Epidermal melanocyte (primary cell): ENCODE measurements at regions not wholly inside any gene's neighbourhood (a gene's known extent, or its start where the extent isn't known, plus 50 kb on each side); places are given as distances from the start of the nearest gene placed in this dataset.

Source experiments
- DNase-seq: peaks from one replicate; pipeline ENCODE4 v3.0.0; 2011; ENCODE audit warnings: low spot score; ENCODE audit not compliant: insufficient read length

DNA sequence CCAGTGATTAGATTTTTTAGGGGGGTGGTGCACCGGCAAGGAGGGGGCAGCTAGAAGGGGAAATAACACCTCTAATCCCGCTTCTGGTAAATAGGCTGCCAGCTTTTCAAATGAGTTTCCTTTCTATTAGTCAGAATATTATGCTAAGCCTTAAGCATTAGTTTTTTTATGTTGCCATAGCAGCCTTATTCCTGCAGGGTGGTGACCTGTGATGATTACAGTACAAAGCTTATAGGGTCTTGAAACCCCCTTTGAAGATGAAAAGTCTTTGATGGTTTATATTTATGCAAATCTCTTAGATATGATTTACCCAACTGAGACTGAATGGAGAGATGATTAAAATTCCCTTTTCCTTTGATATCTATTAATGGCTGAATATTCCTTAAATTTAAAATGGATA lies 109.8 kb downstream of the ZIC5 start:
- no peak for DNase-seq

DNA sequence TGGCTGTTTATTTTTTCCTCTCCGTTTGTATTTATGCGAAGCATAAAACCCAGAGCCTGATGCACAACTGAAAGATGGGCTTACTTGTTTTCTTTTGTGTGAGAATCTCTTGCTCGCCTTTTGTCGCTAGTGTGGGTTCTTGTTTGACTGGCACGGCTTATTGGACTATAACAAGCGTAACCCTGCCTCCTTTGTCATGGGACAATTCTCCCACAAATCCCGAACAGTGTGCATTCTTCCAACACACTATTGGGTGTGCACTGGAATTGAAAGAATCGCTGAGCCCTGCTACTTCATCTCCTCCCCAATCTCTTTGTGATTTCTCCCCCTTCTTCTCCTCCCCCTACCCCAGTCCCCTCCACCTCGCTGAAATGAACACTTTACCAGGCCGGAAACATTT lies 110.8 kb downstream of the ZIC5 start:
- no peak for DNase-seq

DNA sequence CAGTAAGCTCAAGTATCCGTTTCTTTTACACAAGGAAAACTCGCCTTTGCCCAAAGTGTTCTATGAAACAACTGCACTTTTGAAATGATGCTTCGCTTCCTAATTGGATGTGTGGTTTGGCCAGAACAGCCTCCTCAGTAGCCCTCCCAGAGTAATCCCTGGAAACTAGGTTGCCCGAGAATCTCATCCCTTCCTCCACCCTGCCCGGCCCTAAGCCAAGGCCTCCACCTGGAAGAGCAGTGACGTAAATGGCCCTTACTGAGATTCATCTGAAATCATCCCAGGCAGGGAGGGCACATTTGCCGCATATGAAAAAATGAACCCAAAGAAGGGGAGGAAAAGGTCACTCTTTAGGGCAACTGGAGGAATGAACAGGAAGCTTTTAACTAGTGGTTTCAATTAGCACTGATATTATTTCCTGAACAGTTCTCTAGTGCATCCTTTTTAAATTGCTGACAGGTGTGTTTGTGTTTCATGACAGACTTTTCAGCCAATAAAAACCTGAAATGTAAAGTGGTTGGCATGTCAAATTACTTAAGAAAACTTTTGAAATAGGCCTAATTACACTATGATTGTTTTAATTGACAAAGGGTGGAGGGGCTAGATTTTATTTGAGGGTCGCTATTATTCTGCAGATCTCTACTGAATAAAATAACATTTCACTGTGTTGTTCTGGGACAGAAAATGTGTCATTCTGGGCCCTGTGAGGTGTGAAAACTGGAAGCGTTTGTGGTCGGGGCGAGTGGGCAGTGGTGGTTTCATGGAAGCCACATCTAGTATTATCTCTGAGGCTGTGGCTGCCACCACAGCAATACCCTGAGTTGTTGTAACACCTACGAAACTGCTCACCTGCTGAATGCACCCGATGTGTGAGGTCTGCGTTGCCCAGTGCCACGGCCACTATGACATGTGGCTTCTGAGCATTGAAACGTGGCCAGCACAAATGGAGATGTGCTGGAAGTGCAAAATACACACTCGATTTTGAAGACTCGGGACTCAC lies 112.1 kb downstream of the ZIC5 start:
- DNase-seq: no peak

DNA sequence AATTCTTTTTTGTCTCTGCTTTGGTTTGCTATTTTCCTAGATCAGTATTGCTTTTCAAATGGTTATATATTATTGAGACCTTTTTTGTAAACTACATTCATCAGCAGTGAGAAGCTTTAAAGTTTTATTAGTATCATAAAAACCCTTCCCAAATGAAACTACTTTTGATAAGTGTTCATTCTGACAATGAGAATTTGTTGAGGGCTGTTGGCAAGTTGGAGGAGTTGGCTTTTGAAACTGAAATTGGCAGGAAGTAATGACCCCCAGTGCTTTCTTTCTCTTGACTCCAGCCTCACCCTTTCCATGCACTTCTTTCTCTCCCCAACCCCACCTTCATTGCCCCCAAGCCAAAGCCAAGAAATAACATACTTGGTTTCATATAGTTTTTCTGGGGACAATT lies 113.8 kb downstream of the ZIC5 start:
- DNase-seq: no peak

DNA sequence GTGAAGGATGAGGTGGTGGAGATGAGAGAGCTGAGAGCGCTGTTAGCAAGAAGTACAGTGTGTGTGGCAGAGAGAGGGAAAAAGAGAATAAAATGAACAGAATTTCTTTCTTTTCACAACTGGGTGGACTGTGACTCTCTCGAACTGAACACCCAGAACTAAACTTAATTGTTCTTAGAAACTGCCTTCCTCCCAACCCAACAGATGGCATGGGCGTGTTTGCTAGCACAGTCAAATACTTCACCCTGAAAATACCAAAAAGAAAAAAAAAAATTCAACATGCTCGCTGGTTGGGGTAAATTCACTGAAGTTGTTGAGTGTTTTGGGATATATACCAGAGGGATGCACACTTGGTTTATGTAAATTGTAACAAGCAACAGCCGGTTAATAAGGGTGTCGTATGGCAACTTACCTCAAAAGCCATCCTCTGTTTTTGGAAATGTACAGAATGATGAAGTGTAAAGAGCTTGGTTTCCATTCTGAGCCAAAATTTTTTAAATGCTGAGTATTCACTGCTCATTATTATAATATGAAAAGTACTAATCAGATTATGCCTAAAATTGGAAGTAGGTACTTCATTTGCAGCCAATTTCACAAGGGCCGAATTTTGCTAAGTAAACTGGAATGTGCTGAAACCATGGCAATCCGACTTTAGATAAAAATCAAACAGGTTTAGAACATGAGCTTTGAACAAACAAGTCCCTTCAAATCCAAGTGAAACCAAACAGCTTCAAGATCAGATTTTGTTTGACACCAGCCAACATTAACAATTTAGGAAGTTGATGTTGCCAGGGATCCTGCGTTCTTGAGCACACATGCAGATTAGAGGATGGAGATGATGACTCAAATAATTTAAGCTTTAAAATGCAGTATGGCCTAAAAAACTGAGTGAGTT lies 115.8 kb downstream of the ZIC5 start:
- no peak for DNase-seq

DNA sequence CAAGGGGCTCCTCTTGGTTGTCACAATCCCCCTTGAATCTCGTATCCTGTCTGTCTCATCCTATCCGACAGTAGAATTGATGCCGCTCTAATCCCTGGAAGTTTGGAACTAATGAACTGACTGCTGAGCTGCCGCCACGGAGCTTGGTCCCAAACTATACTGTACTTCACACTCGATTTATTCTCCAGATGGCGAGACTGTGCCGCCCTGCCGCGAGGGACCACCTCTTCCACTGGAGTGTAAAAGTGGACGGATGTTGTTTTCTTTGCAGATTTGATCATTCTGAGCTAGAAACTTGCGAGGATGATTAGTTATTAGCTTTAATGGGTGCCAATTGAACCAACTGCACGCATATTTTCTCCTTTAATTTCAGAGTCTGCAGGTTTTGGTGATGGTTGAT lies 117.2 kb downstream of the ZIC5 start:
- no peak for DNase-seq

DNA sequence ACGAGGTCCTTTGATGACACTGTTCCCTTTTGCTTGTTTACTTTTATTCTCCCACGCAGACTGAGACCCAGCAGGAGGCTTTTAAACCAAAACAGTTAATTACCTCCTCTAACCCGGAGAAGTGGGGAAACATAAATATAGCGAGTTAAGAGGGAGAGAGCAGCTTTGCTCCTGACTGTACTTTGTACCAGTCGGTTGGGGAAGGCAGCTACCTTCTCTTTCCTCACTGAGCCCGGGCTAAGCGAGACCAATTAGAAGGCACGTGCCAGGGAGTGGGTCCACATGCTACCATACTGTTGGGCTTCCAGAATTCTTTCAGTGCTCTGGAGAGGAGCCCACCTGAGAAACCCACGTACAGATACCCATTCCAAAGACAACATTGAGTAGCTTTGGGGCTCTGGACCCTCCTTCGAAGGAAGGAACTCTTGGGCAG lies 124.2 kb downstream of the ZIC5 start:
- no peak for DNase-seq

DNA sequence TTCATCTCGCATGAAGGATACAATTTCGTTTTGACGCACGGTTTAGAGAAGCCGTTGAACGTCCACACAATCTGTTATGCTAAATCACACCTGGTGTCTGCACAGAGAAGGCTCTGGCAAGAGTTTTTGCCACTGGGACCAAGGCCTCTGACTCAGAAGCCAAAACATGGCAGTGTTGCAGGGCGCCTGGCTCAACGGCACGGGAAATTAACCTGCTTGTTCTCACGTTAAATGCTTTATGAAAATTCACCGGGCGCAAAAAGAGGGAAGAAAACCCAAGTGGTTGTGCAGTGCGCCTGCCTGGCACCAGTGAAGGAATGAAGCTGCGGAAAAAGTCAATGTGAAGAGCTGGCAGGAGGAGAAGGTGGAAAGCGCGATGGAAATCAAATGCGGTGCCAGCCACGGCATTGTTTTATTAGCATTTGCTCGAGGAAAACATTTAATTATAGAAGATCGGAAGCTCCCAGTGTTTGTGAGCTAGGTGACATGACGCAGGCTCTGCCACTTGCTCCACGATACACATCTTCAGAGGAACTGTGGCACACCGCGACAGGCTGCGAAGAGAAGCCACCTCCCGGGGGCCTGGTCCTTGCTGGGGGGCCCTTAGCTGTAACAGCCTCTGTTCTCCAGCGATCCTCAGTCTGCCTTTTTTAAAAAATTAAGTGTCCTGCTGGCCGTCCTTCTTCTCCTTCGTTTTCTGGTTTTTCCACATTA lies 126.2 kb downstream of the ZIC5 start:
- DNase-seq: no peak

DNA sequence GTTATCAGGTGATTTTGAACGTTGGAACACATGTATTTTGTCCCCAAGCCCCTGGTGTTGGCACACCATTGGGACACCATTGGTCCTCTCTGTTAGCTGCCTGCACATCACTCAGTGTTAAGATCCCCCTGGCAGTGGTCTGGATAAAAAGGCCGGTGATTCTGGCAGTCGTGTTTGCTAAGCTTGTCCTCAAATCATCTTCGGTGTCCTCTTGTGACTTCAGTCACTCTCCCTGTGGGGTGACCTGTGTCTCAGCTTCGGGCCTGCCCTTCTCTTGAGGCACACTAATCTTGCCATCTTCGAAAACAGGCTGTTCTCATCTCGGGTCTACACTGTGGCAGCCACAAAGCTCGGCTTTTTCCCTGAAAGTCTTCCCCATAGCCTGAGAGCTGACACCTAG lies 127.1 kb downstream of the ZIC5 start:
- DNase-seq: no peak

DNA sequence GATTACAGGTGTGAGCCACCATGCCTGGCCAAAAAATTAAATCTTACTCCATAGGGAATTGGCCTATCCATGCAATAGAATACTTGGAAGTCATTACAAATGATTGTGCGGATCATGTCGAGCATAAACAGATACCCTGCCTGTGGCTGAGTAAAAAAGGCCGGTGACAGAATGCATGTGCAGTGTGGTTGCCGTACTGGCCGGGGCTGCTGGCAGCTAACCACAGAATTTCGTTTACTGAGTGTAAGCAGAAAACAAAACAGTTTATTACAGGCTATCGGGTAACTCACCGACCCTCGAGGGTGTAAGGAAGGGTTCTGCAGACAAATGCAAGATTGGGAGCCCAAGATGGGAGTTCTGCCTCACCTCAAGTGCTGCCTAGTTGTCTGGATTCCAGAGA lies 127.7 kb downstream of the ZIC5 start:
- no peak for DNase-seq

DNA sequence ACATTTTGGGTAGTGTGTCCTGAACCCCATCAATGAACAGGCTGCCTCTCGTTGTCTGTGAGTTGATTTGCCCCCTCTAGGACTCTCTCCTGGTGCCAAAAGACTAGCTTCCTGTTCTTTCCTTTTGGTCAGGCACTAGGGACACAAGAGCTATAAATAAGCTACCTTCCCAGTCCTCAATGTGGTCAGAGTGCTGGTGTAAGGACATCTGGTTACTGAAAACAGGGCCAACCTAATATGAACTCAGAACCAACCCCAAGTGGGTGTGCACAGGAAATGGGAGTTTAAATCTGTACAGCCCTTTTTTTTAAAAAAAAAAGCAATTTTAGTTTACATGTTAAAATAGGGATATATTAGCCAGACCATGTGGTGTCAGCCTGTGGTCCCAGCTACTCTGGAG lies 129.2 kb downstream of the ZIC5 start:
- DNase-seq: no peak

DNA sequence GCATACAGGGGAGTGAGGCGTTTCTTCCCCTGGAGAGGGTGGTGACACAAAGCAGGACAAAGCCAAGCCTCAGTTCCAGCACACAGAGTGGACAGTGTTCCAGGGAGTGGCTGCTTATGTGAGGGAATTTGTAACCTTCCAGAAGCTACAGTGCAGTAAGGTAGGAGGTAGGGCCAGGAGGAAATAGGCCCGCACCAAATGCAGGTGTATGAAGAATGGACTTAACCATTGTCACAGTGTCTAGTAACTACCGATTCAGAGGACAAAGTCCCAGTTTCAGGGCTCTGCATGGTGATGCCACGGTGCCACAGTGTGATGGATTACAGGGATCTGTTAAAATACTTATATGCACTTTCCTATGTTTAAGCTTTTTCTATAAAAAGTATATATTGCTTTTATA lies 135.3 kb downstream of the ZIC5 start:
- DNase-seq: no peak

DNA sequence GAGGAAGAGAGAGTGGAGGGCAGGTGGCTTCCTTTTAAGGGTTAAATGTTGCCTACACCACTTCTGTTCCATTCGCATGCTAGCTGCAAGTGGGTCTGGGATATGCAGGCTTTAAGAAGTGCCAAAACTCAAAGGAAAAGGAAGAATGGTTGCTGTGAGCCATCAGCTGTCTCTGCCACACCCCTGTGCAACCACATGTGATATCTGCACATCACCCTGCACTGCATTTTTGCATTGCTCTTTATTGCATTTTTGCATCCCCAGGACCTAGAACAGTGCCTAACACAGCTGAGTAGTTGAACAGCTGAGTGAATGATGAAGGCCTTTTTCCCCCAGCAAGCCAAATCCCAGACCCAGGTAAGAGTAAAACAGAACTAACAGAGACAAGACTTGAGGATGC lies 136.1 kb downstream of the ZIC5 start:
- no peak for DNase-seq

DNA sequence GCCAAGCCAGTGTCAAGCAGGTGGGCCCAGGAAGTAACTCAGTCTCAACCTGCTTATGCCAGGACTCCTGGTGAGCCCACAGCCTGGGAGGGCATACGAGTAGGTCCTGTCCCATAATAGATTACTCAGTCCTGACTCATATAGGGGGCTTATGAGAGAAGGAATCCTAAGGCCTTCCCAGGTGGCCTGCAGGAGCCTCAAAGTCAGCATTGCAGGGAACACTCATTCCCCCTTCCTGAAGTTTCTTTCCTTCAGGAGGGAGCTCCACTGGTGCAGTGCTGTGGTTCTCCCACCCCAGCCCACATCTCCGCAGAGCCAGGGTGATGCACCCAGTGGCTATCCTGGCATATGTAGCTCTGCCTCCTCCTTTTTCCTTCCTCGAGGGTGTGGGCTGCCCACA lies 137.3 kb downstream of the ZIC5 start:
- no peak for DNase-seq

DNA sequence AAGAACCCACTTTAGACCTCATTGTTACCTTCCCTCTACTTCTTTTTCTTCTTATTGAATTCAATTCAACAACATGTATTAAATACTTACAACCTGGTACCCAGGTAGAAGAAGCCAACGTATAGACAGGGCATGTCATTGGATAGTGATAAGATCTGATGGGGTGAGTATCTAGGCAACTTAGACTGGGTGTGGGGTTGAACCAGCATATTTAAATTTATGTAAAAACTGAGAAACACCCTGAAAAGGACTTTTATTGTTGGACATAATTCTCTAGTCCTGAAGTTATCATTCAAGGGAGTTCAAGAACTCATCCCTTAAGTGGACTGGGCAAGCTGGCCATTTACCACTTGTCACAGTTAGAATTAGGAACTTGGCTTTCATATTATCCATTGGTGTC lies 139.2 kb downstream of the ZIC5 start:
- DNase-seq: no peak

DNA sequence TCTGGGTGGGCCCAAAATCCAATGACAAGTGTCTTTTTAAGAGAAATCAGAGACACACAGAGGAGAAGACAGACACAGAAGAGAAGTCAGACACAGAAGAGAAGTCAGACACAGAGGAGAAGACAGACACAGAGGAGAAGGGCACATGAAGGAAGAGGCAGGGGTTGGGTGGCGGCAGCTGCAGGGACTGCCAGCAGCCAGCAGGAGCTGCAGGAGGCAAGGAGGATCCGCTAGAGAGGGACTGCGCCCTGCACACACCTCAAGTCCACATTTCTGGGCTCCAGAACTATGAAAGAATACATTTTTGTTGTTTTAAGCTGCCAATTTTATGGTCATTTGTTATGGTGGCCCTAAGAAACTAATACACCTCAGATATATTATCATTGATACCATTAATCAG lies 140.6 kb downstream of the ZIC5 start:
- no peak for DNase-seq

DNA sequence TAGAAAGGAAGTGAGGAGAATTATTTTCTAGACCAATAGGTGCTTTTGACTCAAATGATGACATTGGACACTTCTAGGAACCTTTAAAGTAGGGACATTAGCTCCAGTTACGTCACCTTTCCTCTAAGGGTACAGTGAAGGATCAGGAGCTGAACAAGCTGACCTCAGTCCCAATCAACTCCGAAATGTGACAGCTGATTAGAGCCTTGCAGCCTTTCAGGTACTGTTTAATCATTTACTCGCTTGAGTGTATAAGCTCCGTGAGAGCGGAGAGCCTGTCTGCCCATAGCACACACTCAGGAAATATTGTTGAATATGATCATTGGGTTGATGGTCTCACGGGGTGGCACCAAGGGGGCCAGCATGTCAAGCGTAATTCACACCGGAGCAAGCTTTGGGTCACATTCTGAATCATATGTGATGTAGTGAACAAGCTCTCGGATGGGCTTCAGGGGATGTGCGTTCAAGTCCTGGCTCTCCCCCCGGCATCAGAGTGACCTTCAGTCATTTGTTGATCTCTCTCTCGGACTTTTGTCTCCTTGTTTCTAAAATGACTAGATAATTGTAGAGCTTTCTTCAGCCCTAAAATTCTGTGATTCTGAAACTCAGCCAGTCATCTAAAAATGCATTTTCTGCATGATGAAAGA lies 141.9 kb downstream of the ZIC5 start:
- DNase-seq: no peak

DNA sequence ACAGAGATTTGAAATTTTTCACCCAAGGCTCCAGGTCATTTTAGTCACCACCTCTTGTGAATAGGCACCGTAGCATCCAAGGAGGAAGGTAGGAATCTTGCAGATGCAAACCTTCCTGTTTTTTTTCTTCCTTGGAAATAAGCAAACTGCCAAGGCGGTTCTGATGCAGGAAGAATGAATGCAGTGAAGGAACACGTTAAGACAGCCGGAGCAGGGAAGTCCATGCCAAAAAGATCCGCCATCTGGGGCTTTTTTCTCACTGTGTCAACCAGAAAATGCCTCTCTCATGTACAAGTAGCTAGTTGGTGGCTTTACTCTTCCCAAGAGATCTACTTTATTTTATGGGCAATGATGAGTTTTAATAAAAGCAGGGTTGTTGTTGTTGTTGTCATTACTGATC lies 142.4 kb downstream of the ZIC5 start:
- DNase-seq: no peak

DNA sequence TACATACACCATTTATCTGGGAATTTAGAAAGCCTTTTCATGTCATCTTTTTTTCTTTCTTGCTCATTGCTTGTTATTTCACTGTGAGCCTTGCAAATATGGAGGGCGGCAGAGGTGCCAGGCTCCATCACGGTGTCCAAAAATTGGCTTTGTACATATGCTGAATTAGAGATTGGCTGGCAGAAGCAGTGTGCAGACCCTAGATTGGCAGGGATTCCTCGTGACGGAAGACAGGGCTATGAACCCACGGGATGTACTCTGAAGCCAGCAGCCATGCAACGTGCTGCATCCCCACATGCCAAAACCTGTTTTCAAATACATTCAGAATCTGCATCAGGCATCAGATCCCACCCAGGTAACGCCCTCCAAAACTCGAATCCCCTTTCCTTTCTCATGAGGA lies 142.8 kb downstream of the ZIC5 start:
- no peak for DNase-seq

DNA sequence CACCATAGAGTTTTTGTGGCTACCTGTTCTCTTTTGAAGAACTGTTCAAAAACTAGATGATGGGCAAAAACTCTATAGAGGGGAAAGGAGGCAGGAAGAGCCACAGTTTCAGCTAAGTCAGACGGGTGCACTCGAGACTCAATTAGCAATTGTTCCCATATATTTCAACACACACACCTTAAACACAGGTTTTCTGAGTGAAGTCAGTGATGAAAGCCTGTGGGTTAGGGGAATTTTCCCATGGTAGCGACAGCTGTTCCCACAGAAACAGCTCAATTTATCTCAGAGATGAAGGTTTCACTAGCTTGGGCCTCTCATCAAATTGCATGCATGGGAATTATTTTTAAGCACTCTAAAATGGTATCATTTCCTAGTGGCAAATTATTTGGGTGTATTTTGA lies 143.4 kb downstream of the ZIC5 start:
- no peak for DNase-seq
